Astrocyte (in vitro differentiated cells and primary cell): ENCODE measurements at regions not wholly inside any gene's neighbourhood (a gene's known extent, or its start where the extent isn't known, plus 50 kb on each side); places are given as distances from the start of the nearest gene placed in this dataset.

Experiments
- DNase-seq: peaks from one replicate; pipeline ENCODE4 v3.0.0-alpha.2; 2010; ENCODE audit warnings: low read depth
- FAIRE-seq: peaks from 2 replicates; lab custom pipeline; 2011; peaks lifted over from hg19 to GRCh38; lab: Jason Lieb, UNC
- H2AFZ ChIP-seq: 2 replicates; pipeline ENCODE4 v1.6.0; 2012; ENCODE audit warnings: low read depth, low read length, inconsistent platforms
- H3K27ac ChIP-seq: 2 replicates; pipeline ENCODE4 v1.5.1; 2011; ENCODE audit warnings: low read depth, low read length, inconsistent platforms
- H3K27me3 ChIP-seq: 2 replicates; pipeline ENCODE4 v1.6.0; 2011; ENCODE audit warnings: low read length, inconsistent platforms; ENCODE audit not compliant: insufficient read depth
- H3K36me3 ChIP-seq: 2 replicates; pipeline ENCODE4 v1.5.1; 2011; ENCODE audit warnings: low read length, inconsistent platforms; ENCODE audit not compliant: insufficient read depth
- H3K4me1 ChIP-seq: 2 replicates; pipeline ENCODE4 v1.5.1; 2011; ENCODE audit warnings: low read length, inconsistent platforms; ENCODE audit not compliant: insufficient read depth
- H3K4me2 ChIP-seq: 2 replicates; pipeline ENCODE4 v1.6.0; 2012; ENCODE audit warnings: low read length, inconsistent platforms
- H3K4me3 ChIP-seq: 2 replicates; pipeline ENCODE4 v1.5.1; 2011; ENCODE audit warnings: low read depth, mild to moderate bottlenecking, low read length, inconsistent platforms; ENCODE audit not compliant: insufficient read depth
- H3K79me2 ChIP-seq: 2 replicates; pipeline ENCODE4 v1.6.0; 2012; ENCODE audit warnings: mild to moderate bottlenecking, low read length, inconsistent platforms; ENCODE audit not compliant: insufficient read depth
- H3K9ac ChIP-seq: 2 replicates; pipeline ENCODE4 v1.6.0; 2012; ENCODE audit warnings: mild to moderate bottlenecking, low read length, inconsistent platforms
- H3K9me3 ChIP-seq: 2 replicates; pipeline ENCODE4 v1.5.1; 2012; ENCODE audit warnings: low read depth, mild to moderate bottlenecking, low read length, inconsistent platforms; ENCODE audit not compliant: insufficient read depth
- H4K20me1 ChIP-seq: 2 replicates; pipeline ENCODE4 v1.6.0; 2012; ENCODE audit warnings: low read length, inconsistent platforms; ENCODE audit not compliant: insufficient read depth
- H3K27ac Mint-ChIP-seq: one replicate; pipeline ENCODE4 v1.8.0; 2021; ENCODE audit warnings: mild to moderate bottlenecking, mixed read lengths; ENCODE audit not compliant: unreplicated experiment
- H3K27me3 Mint-ChIP-seq: one replicate; pipeline ENCODE4 v1.8.0; 2021; ENCODE audit warnings: low read depth, mixed read lengths; ENCODE audit not compliant: unreplicated experiment
- H3K36me3 Mint-ChIP-seq: one replicate; pipeline ENCODE4 v1.8.0; 2021; ENCODE audit warnings: low read depth, mixed read lengths; ENCODE audit not compliant: unreplicated experiment
- H3K4me1 Mint-ChIP-seq: one replicate; pipeline ENCODE4 v1.8.0; 2021; ENCODE audit warnings: low read depth, mixed read lengths; ENCODE audit not compliant: unreplicated experiment
- H3K4me3 Mint-ChIP-seq: one replicate; pipeline ENCODE4 v1.8.0; 2021; ENCODE audit warnings: mild to moderate bottlenecking, moderate library complexity, mixed read lengths; ENCODE audit not compliant: unreplicated experiment
- H3K9me3 Mint-ChIP-seq: one replicate; pipeline ENCODE4 v1.8.0; 2021; ENCODE audit warnings: mild to moderate bottlenecking, mixed read lengths; ENCODE audit not compliant: unreplicated experiment
- EZH2 ChIP-seq: IDR thresholded peaks from 2 replicates; pipeline ENCODE4 v1.6.1; 2012; ENCODE audit warnings: mild to moderate bottlenecking, low read length, inconsistent platforms; ENCODE audit not compliant: insufficient read depth
- TF ChIP-seq, protein P1 (sequence below): IDR thresholded peaks from 2 replicates; pipeline ENCODE4 v1.5.1; 2011; ENCODE audit warnings: low read depth, mild to moderate bottlenecking, inconsistent platforms, low read length, moderate library complexity; ENCODE audit not compliant: insufficient read depth

- Histone ChIP-seq H3K36me3 (no peaks in the 10 kb centered on the region), H3K79me2 (no peaks in the 10 kb centered on the region), H3K9me3 (no peaks in the 10 kb centered on the region), H3K4me3 (no peak overlapping the region), H3K4me1 (no peaks in the 10 kb centered on the region), H4K20me1 (no peaks in the 10 kb centered on the region), H3K27ac (no peak overlapping the region), H3K4me2 (no peak overlapping the region), H3K27me3 (no peaks in the 10 kb centered on the region), H3K9ac (no peak overlapping the region), H2AFZ (no peak overlapping the region)
- Mint-ChIP-seq H3K27me3 (peaks cover 9% of the 10 kb centered on the region), H3K27ac (no peak overlapping the region), H3K4me3 (no peak overlapping the region), H3K36me3 (no peaks in the 10 kb centered on the region), H3K4me1 (no peaks in the 10 kb centered on the region), H3K9me3 (peaks cover 2% of the 10 kb centered on the region)
- TF ChIP-seq, protein P1, sequence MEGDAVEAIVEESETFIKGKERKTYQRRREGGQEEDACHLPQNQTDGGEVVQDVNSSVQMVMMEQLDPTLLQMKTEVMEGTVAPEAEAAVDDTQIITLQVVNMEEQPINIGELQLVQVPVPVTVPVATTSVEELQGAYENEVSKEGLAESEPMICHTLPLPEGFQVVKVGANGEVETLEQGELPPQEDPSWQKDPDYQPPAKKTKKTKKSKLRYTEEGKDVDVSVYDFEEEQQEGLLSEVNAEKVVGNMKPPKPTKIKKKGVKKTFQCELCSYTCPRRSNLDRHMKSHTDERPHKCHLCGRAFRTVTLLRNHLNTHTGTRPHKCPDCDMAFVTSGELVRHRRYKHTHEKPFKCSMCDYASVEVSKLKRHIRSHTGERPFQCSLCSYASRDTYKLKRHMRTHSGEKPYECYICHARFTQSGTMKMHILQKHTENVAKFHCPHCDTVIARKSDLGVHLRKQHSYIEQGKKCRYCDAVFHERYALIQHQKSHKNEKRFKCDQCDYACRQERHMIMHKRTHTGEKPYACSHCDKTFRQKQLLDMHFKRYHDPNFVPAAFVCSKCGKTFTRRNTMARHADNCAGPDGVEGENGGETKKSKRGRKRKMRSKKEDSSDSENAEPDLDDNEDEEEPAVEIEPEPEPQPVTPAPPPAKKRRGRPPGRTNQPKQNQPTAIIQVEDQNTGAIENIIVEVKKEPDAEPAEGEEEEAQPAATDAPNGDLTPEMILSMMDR: no peak
- no peak for TF ChIP-seq EZH2
- DNase-seq (no peak), FAIRE-seq (no peak)
These were observed 251.0 kb upstream of the HDAC4 start for GRCh38 chr2:239651859-239652258.

DNA sequence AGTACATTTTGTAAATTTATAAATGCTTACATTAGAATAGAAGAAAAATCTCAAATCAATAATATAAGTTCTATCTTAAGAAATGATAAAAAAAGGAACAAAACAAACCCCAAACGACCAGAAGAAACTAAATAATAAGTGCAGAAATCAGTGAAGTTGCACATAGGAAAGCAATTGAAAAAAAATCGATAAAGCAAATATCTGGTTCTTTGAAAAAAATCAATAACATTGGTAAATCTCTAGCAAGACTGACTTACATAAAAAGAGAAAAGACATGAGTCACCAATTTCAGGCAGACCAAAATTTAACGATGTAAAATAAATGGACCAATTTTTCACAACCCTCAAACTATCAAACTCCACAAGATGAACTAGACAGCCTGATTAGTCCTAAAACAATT is 249.9 kb upstream of the HDAC4 start:
- Histone ChIP-seq H3K4me1 (no peaks in the 10 kb centered on the region), H3K27me3 (no peaks in the 10 kb centered on the region), H3K79me2 (no peaks in the 10 kb centered on the region), H3K4me2 (no peak overlapping the region), H3K4me3 (no peak overlapping the region), H3K9ac (no peak overlapping the region), H3K27ac (no peak overlapping the region), H2AFZ (no peak overlapping the region), H4K20me1 (no peaks in the 10 kb centered on the region), H3K9me3 (no peaks in the 10 kb centered on the region), H3K36me3 (no peaks in the 10 kb centered on the region)
- H3K27ac Mint-ChIP-seq: no peak overlapping the region
- no peak for DNase-seq
- peaks cover 2% of the 10 kb centered on the region for H3K9me3 Mint-ChIP-seq
- no peaks in the 10 kb centered on the region for H3K36me3 Mint-ChIP-seq
- no peak for FAIRE-seq
- H3K4me1 Mint-ChIP-seq: no peaks in the 10 kb centered on the region
- peaks cover 17% of the 10 kb centered on the region for H3K27me3 Mint-ChIP-seq
- TF ChIP-seq, protein P1: no peak
- TF ChIP-seq EZH2: no peak
- no peak overlapping the region for H3K4me3 Mint-ChIP-seq

- Histone ChIP-seq H3K27ac (no peak overlapping the region), H3K36me3 (no peaks in the 10 kb centered on the region), H4K20me1 (no peaks in the 10 kb centered on the region), H3K9me3 (no peaks in the 10 kb centered on the region), H3K79me2 (no peaks in the 10 kb centered on the region), H3K9ac (no peak overlapping the region), H3K4me2 (no peak overlapping the region), H2AFZ (no peak overlapping the region), H3K27me3 (no peaks in the 10 kb centered on the region), H3K4me1 (no peaks in the 10 kb centered on the region), H3K4me3 (no peak overlapping the region)
- DNase-seq: no peak
- FAIRE-seq: no peak
- H3K36me3 Mint-ChIP-seq: no peaks in the 10 kb centered on the region
- H3K9me3 Mint-ChIP-seq: peaks cover 2% of the 10 kb centered on the region
- no peak overlapping the region for H3K4me3 Mint-ChIP-seq
- H3K27ac Mint-ChIP-seq: no peak overlapping the region
- peaks cover 13% of the 10 kb centered on the region for H3K27me3 Mint-ChIP-seq
- TF ChIP-seq, protein P1: no peak
- no peak for TF ChIP-seq EZH2
- H3K4me1 Mint-ChIP-seq: no peaks in the 10 kb centered on the region
These were observed 248.5 kb upstream of the HDAC4 start for GRCh38 chr2:239649309-239649708.
